SU-DHL-6 (cell line): ENCODE measurements at regions not wholly inside any gene's neighbourhood (a gene's known extent, or its start where the extent isn't known, plus 50 kb on each side); places are given as distances from the start of the nearest gene placed in this dataset.

Experiments
- H2AFZ ChIP-seq: fragments of 200-600 bp; sonication (generic); 2 replicates; pipeline ENCODE4 v1.6.1; 2014; ENCODE audit warnings: low read depth, mild to moderate bottlenecking, moderate library complexity, mixed read lengths, antibody characterized with exemption, low read length; ENCODE audit not compliant: severe bottlenecking
- H3F3A ChIP-seq: fragments of 200-600 bp; shearing (Covaris generic); 2 replicates; pipeline ENCODE4 v1.6.0; 2016; ENCODE audit warnings: antibody characterized with exemption, mild to moderate bottlenecking; ENCODE audit not compliant: insufficient read depth
- H3K27ac ChIP-seq: fragments of 200-600 bp; sonication (generic); 2 replicates; pipeline ENCODE4 v1.5.1; 2016; ENCODE audit warnings: low read depth, mild to moderate bottlenecking, low read length, moderate library complexity, mixed read lengths
- H3K27me3 ChIP-seq: fragments of 200-600 bp; sonication (generic), shearing (Covaris generic); 2 replicates; pipeline ENCODE4 v1.6.0; 2014; ENCODE audit warnings: mild to moderate bottlenecking, low read length
- H3K36me3 ChIP-seq: fragments of 200-600 bp; sonication (generic); 2 replicates; pipeline ENCODE4 v1.6.1; 2014; ENCODE audit warnings: mild to moderate bottlenecking, low read length, mixed read lengths
- H3K4me2 ChIP-seq: fragments of 300-600, 200-600 bp; shearing (Covaris generic), sonication (generic); 2 replicates; pipeline ENCODE4 v1.6.0; 2014; ENCODE audit warnings: low read length, low read depth, mild to moderate bottlenecking; ENCODE audit not compliant: poor library complexity, severe bottlenecking
- H3K4me3 ChIP-seq: fragments of 200-600 bp; sonication (generic); 2 replicates; pipeline ENCODE4 v1.5.1; 2014; ENCODE audit warnings: antibody characterized with exemption, low read length, mild to moderate bottlenecking, mixed read lengths; ENCODE audit not compliant: insufficient read depth, poor library complexity, severe bottlenecking
- H3K79me2 ChIP-seq: fragments of 200-600 bp; sonication (generic); 2 replicates; pipeline ENCODE4 v1.6.1; 2014; ENCODE audit warnings: mild to moderate bottlenecking, low read length, moderate library complexity; ENCODE audit not compliant: insufficient read depth
- H3K9ac ChIP-seq: fragments of 200-600 bp; sonication (generic); 2 replicates; pipeline ENCODE4 v1.7.0; 2014; ENCODE audit warnings: mild to moderate bottlenecking, low read length
- H3K9me2 ChIP-seq: fragments of 200-600 bp; sonication (generic); replicated peaks from 2 replicates; pipeline ENCODE4 v1.6.1; 2014; ENCODE audit warnings: low read length; ENCODE audit not compliant: insufficient read depth
- H3K9me3 ChIP-seq: fragments of 200-600 bp; sonication (generic); 2 replicates; pipeline ENCODE4 v1.6.1; 2014; ENCODE audit warnings: low read length, mixed read lengths; ENCODE audit not compliant: insufficient read depth
- H4K20me1 ChIP-seq: fragments of 200-600 bp; sonication (generic); 2 replicates; pipeline ENCODE4 v1.6.1; 2014; ENCODE audit warnings: low read depth, mild to moderate bottlenecking, antibody characterized with exemption, low read length, moderate library complexity, mixed read lengths
- CTCF ChIP-seq: fragments of 200-600 bp; sonication (generic); IDR thresholded peaks from one replicate; pipeline ENCODE4 v1.5.1; 2017; ENCODE audit warnings: antibody characterized with exemption, mild to moderate bottlenecking, low read length, moderate library complexity; ENCODE audit not compliant: insufficient read depth, poor library complexity, severe bottlenecking
- EZH2phosphoT487 ChIP-seq: fragments of 200-600 bp; sonication (generic), shearing (Covaris generic); conservative IDR thresholded peaks from 2 replicates; pipeline ENCODE4 v1.6.1; 2018; ENCODE audit warnings: mild to moderate bottlenecking, antibody characterized with exemption, low read length, moderate library complexity, mixed read lengths

- Histone ChIP-seq H3F3A (peaks cover 4% of the 10 kb centered on the region; the same call in 1 of the 2 replicates), H4K20me1 (no peaks in the 10 kb centered on the region), H3K79me2 (peaks cover 71% of the 10 kb centered on the region), H3K27me3 (no peaks in the 10 kb centered on the region), H3K9me2 (no peaks in the 10 kb centered on the region), H2AFZ (no peak overlapping the region), H3K9me3 (no peaks in the 10 kb centered on the region), H3K36me3 (peaks cover 32% of the 10 kb centered on the region), H3K9ac (no peak overlapping the region), H3K27ac (no peak overlapping the region), H3K4me3 (no peak overlapping the region), H3K4me2 (no peak overlapping the region)
- no peak for TF ChIP-seq EZH2phosphoT487
- TF ChIP-seq CTCF, result no peak
Measured at GRCh38 chr9:677461-678097, 163.9 kb upstream of the DMRT1 start.

GRCh38 chr9:678897-679296 lies 162.6 kb upstream of the DMRT1 start:
- Histone ChIP-seq H3K9me3 (no peaks in the 10 kb centered on the region), H3K27ac (no peak overlapping the region), H3K9me2 (no peaks in the 10 kb centered on the region), H3K36me3 (peaks cover 33% of the 10 kb centered on the region), H3K4me2 (no peak overlapping the region), H3K79me2 (peaks cover 65% of the 10 kb centered on the region), H3F3A (peaks cover 4% of the 10 kb centered on the region; the same call in 1 of the 2 replicates), H3K4me3 (no peak overlapping the region), H4K20me1 (no peaks in the 10 kb centered on the region), H3K9ac (no peak overlapping the region), H3K27me3 (no peaks in the 10 kb centered on the region), H2AFZ (no peak overlapping the region)
- TF ChIP-seq CTCF (no peak), EZH2phosphoT487 (no peak)

- TF ChIP-seq EZH2phosphoT487 (no peak), CTCF (no peak)
- H2AFZ ChIP-seq, result no peak overlapping the region
- H3K9me2 ChIP-seq, result no peaks in the 10 kb centered on the region
- no peak overlapping the region for H3K4me2 ChIP-seq
- no peak overlapping the region for H3K9ac ChIP-seq
- no peaks in the 10 kb centered on the region for H3K27me3 ChIP-seq
- peaks cover 4% of the 10 kb centered on the region; the same call in 1 of the 2 replicates for H3F3A ChIP-seq
- no peaks in the 10 kb centered on the region for H4K20me1 ChIP-seq
- H3K27ac ChIP-seq, result no peak overlapping the region
- no peaks in the 10 kb centered on the region for H3K9me3 ChIP-seq
- H3K36me3 ChIP-seq, result peaks cover 33% of the 10 kb centered on the region
- peaks cover 65% of the 10 kb centered on the region for H3K79me2 ChIP-seq
- no peak overlapping the region for H3K4me3 ChIP-seq
Measured at GRCh38 chr9:679462-679861, 162.0 kb upstream of the DMRT1 start.
